ENCODE measurements at regions not wholly inside any gene's neighbourhood (a gene's known extent, or its start where the extent isn't known, plus 50 kb on each side); places are given as distances from the start of the nearest gene placed in this dataset.

DNA sequence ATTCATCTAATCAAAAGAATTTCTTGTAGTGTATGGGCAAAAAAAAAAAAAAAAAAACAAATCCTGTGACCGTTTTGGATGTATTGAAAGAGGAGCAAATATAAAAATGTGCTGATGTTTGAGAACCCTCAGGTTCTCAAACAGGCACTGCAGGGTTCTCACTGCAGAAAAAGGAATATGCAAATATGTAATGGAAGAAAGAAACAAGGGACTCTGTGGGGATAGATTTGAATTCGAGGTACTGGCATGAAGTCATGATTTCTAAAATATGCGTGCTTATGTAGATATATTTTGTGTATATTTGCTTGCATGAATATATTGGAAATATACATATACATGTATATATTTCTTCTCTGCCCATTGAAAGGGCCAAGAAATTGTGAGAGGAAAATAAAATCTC, 365.0 kb upstream of the RUNX1 start:
- WGBS, 2 donors = 79 to 86% methylated on average over 3 of the region's 3 CpGs
- H3K27me3 ChIP-seq = no peaks in the 10 kb centered on the region
- TF ChIP-seq POLR2A (IDR thresholded peaks at IDR 0.05) (no peak), CTCF (IDR thresholded peaks at IDR 0.05) (no peak)
- intact Hi-C loops (cut with DNase I) = no loop called here
- H3K36me3 ChIP-seq = no peaks in the 10 kb centered on the region
- H3K4me1 ChIP-seq = peaks cover 0 to 5% of the 10 kb centered on the region in 2 donors
- no peak for DNase-seq
- no peaks in the 10 kb centered on the region for H3K9me3 ChIP-seq
- H3K27ac ChIP-seq = no peak overlapping the region
- no peak overlapping the region for H3K4me3 ChIP-seq (replicated peaks in 1 of 3)

DNA sequence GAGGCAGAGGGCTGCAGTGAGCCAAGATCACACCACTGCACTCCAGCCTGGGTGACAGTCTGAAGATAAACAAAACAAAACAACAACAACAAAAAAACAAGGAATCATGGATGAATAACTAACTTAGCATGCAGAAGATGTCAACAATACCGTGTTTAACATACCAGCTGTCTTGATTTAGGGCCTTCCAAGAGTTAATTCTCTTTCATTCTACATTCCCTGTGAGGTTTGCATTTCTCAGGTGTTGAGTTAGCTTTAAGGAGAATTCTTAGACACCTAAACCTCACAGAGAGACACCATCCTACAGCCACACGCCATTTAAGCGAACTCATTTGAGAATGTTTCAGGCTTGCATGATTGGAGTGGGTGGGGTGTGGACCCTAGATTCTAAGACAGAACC, 363.1 kb upstream of the RUNX1 start:
- Histone ChIP-seq H3K9me3 (no peaks in the 10 kb centered on the region), H3K27me3 (no peaks in the 10 kb centered on the region), H3K27ac (no peak overlapping the region), H3K4me1 (peaks cover 0 to 5% of the 10 kb centered on the region in 2 donors), H3K36me3 (no peaks in the 10 kb centered on the region), H3K4me3 (replicated peaks in 1 of 3) (no peak overlapping the region)
- WGBS, 2 donors = 95 to 98% methylated on average over 3 of the region's 3 CpGs
- TF ChIP-seq POLR2A (IDR thresholded peaks at IDR 0.05) (no peak), CTCF (IDR thresholded peaks at IDR 0.05) (no peak)
- intact Hi-C loops (cut with DNase I) = no loop called here
- no peak for DNase-seq

GRCh38 chr21:35411434-35411833, 362.3 kb upstream of the RUNX1 start:
- Histone ChIP-seq H3K4me1 (peaks cover 0 to 5% of the 10 kb centered on the region in 2 donors), H3K36me3 (no peaks in the 10 kb centered on the region), H3K4me3 (replicated peaks in 1 of 3) (no peak overlapping the region), H3K9me3 (no peaks in the 10 kb centered on the region), H3K27me3 (no peaks in the 10 kb centered on the region), H3K27ac (no peak overlapping the region)
- DNase-seq = no peak
- WGBS, 2 donors = 92 to 94% methylated on average over 11 of the region's 11 CpGs
- intact Hi-C loops (cut with DNase I) = no loop called here
- TF ChIP-seq CTCF (IDR thresholded peaks at IDR 0.05) (no peak), POLR2A (IDR thresholded peaks at IDR 0.05) (no peak)

DNA sequence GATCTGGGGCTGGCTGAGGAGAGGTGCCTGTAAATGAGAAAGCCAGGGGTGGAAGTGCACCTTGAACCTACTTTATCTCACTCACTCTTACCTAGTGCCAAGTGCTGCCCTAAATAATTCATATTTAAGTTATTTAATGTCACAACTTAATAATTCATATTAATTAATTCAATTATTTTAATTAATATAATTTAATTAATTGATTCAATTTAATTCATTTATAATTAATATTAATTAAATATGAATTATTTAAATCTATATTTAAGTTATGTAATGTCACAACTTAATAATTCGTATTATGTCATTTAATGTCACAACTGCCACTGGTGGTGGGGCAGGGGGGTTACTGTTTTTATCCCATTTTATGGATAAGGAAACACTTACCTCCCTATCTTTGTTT, 361.6 kb upstream of the RUNX1 start:
- TF ChIP-seq POLR2A (IDR thresholded peaks at IDR 0.05) (no peak), CTCF (IDR thresholded peaks at IDR 0.05) (no peak)
- no peak for DNase-seq
- no peak overlapping the region for H3K4me3 ChIP-seq (replicated peaks in 1 of 3)
- no peaks in the 10 kb centered on the region for H3K9me3 ChIP-seq
- 94 to 95% methylated on average over 1 of the region's 1 CpG for WGBS, 2 donors
- no peaks in the 10 kb centered on the region for H3K27me3 ChIP-seq
- no peak overlapping the region for H3K27ac ChIP-seq
- no peaks in the 10 kb centered on the region for H3K36me3 ChIP-seq
- peaks cover 0 to 5% of the 10 kb centered on the region in 2 donors for H3K4me1 ChIP-seq
- intact Hi-C loops (cut with DNase I) = no loop called here

DNA sequence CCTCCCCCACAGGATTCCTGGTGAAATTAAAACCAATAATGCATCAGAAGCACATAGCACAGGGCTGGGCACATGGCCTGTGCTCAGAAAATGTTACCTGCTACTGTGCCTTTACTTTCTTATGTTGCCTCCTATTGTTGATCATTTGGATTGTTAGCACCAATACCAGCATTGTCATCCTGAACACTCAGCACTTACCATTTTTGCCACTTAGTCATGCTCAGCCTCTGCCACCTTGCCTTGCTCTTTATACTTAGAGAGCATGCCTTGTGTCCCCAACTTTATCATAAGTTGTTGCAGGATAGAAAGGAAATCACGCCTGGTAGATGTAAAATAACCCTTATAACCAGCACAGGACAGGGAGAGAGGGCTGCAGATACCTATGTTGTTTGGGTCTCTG, 361.0 kb upstream of the RUNX1 start:
- DNase-seq = no peak
- intact Hi-C loops (cut with DNase I) = no loop called here
- Histone ChIP-seq H3K4me1 (peaks cover 0 to 5% of the 10 kb centered on the region in 2 donors), H3K36me3 (no peaks in the 10 kb centered on the region), H3K27me3 (no peaks in the 10 kb centered on the region), H3K27ac (no peak overlapping the region), H3K4me3 (replicated peaks in 1 of 3) (no peak overlapping the region), H3K9me3 (no peaks in the 10 kb centered on the region)
- no peak for TF ChIP-seq POLR2A (IDR thresholded peaks at IDR 0.05)
- TF ChIP-seq CTCF (IDR thresholded peaks at IDR 0.05) = no peak
- 91 to 93% methylated on average over 1 of the region's 1 CpG for whole genome bisulfite sequencing, 2 donors

All from thyroid gland (tissue), 4 donors.